SK-N-SH (cell line): ENCODE measurements at regions not wholly inside any gene's neighbourhood (a gene's known extent, or its start where the extent isn't known, plus 50 kb on each side); places are given as distances from the start of the nearest gene placed in this dataset.

Experiments used
- CTCF ChIP-seq: fragments of 200-600 bp; sonication (generic); IDR thresholded peaks from 2 replicates; pipeline ENCODE4 v1.6.1; 2017; ENCODE audit warnings: antibody characterized with exemption, mild to moderate bottlenecking, moderate library complexity
- EZH2phosphoT487 ChIP-seq: fragments of 200-600 bp; sonication (generic); IDR thresholded peaks from 2 replicates; pipeline ENCODE4 v1.6.1; 2017; ENCODE audit warnings: low read depth, mixed run types, mild to moderate bottlenecking, antibody characterized with exemption, moderate library complexity, borderline replicate concordance
- POLR2AphosphoS5 ChIP-seq: IDR thresholded peaks from 2 replicates; pipeline ENCODE4 v1.6.1; 2012; ENCODE audit warnings: low read depth, low read length
- RAD21 ChIP-seq: IDR thresholded peaks from 2 replicates; pipeline ENCODE4 v1.6.1; 2012; ENCODE audit warnings: mild to moderate bottlenecking, low read length
- SMC3 ChIP-seq: IDR thresholded peaks from 2 replicates; pipeline ENCODE4 v1.6.1; 2012; ENCODE audit warnings: low read depth, low read length, improper control_type of control experiment

- no peak for TF ChIP-seq CTCF
- TF ChIP-seq POLR2AphosphoS5, result no peak
- TF ChIP-seq RAD21, result no peak
- no peak for TF ChIP-seq EZH2phosphoT487
- TF ChIP-seq SMC3, result no peak
Measured at GRCh38 chr1:239696317-239696716, 309.9 kb downstream of the CHRM3 start.
